Stomach (tissue), 8 donors: ENCODE measurements at regions not wholly inside any gene's neighbourhood (a gene's known extent, or its start where the extent isn't known, plus 50 kb on each side); places are given as distances from the start of the nearest gene placed in this dataset.

Experiments
- DNase-seq, 2 donors: peaks; one replicate each; pipeline versions ENCODE4 v3.0.0 to v3.0.0-alpha.2; 2013 to 2019
- H3K27ac ChIP-seq, 5 donors: fragments of 200-600 bp in 4 of 5; sonication (generic) in 4 of 5; one replicate each; pipeline ENCODE4 v1.5.1; 2013 to 2019; ENCODE audit warnings: mild to moderate bottlenecking in 1 of 5, moderate library complexity in 1 of 5
- H3K27me3 ChIP-seq, 3 donors: fragments of 200-600 bp; sonication (generic); one replicate each; pipeline ENCODE4 v1.5.1; 2017 to 2019; ENCODE audit warnings: mixed run types in 1 of 3
- H3K36me3 ChIP-seq, 4 donors: fragments of 200-600 bp; sonication (generic); 1 replicate in 3 of 4; 2 replicates in 1 of 4; pipeline ENCODE4 v1.5.1; 2016 to 2019
- H3K4me1 ChIP-seq, 4 donors: fragments of 200-600 bp; sonication (generic); one replicate each; pipeline ENCODE4 v1.5.1; 2016 to 2019
- H3K4me3 ChIP-seq, 4 donors: fragments of 200-600 bp; sonication (generic) in 3 of 4; one replicate each; pipeline ENCODE4 v1.5.1; 2016 to 2019; ENCODE audit warnings: mild to moderate bottlenecking in 1 of 4
- H3K9me3 ChIP-seq, 4 donors: fragments of 200-600 bp; sonication (generic); one replicate each; pipeline ENCODE4 v1.5.1; 2016 to 2019
- EP300 ChIP-seq: sonication (generic); formaldehyde crosslinking; IDR thresholded peaks from one replicate; pipeline ENCODE4 v1.6.1; 2017; ENCODE audit warnings: antibody characterized with exemption
- POLR2A ChIP-seq, 4 donors: fragments of 450-650 bp; IDR thresholded peaks; one replicate each; pipeline ENCODE4 v1.6.1; 2016; ENCODE audit warnings: antibody characterized with exemption in 4 of 4, control low read depth in 2 of 4, mild to moderate bottlenecking in 1 of 4, moderate library complexity in 1 of 4
- POLR2AphosphoS5 ChIP-seq, 3 donors: sonication (generic); formaldehyde crosslinking; IDR thresholded peaks; one replicate each; pipeline ENCODE4 v1.6.1; 2016; ENCODE audit warnings: antibody characterized with exemption in 3 of 3
- WGBS, 5 donors: extraction: QIAGEN DNeasy Blood & Tissue Kit in 3 of 5; methylation state at CpG; one replicate each; pipeline versions ENCODE4 v1.1.5 to v1.1.7; 2013 to 2018; 5-methylcytosine and 5-hydroxymethylcytosine counted together
- intact Hi-C: fragments of 100-400 bp; cut with DNase I; formaldehyde crosslinking; loops from one replicate; pipeline ENCODE4 v1.15.1; 2023; ENCODE audit warnings: low total_unique reads
- TF ChIP-seq, protein P1 (sequence below), 7 experiments: fragments of 450-650 bp in 4 of 7; fragments of 200-600 bp in 3 of 7; sonication (generic) in 3 of 7; IDR thresholded peaks; one replicate each; pipeline ENCODE4 v1.5.1; 2016 to 2019; ENCODE audit warnings: antibody characterized with exemption in 7 of 7, control low read depth in 2 of 7, mild to moderate bottlenecking in 1 of 7
- donor health status: healthy with polysubstance abuse.
- donor health status: Bipolar disorder and iron deficiency.
- donor health status: healthy.

- intact Hi-C loops = no loop called here
- Histone ChIP-seq H3K36me3 (no peaks in the 10 kb centered on the region), H3K27ac (no peak overlapping the region), H3K4me1 (no peaks in the 10 kb centered on the region), H3K27me3 (no peaks in the 10 kb centered on the region), H3K9me3 (peaks cover 0 to 30% (median 11%) of the 10 kb centered on the region in 4 donors), H3K4me3 (no peak overlapping the region)
- 88 to 100% (median 94%) methylated on average over 1 of the region's 1 CpG for WGBS, 5 donors
- DNase-seq = no peak
- TF ChIP-seq POLR2A (IDR thresholded peaks at IDR 0.05) = no peak
- TF ChIP-seq, protein P1, sequence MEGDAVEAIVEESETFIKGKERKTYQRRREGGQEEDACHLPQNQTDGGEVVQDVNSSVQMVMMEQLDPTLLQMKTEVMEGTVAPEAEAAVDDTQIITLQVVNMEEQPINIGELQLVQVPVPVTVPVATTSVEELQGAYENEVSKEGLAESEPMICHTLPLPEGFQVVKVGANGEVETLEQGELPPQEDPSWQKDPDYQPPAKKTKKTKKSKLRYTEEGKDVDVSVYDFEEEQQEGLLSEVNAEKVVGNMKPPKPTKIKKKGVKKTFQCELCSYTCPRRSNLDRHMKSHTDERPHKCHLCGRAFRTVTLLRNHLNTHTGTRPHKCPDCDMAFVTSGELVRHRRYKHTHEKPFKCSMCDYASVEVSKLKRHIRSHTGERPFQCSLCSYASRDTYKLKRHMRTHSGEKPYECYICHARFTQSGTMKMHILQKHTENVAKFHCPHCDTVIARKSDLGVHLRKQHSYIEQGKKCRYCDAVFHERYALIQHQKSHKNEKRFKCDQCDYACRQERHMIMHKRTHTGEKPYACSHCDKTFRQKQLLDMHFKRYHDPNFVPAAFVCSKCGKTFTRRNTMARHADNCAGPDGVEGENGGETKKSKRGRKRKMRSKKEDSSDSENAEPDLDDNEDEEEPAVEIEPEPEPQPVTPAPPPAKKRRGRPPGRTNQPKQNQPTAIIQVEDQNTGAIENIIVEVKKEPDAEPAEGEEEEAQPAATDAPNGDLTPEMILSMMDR (IDR thresholded peaks at IDR 0.05) = no peak
- TF ChIP-seq EP300 = no peak
- TF ChIP-seq POLR2AphosphoS5 (IDR thresholded peaks at IDR 0.05) = no peak
Observed at GRCh38 chr12:46503637-46504175, 131.1 kb upstream of the SLC38A2 start.

DNA sequence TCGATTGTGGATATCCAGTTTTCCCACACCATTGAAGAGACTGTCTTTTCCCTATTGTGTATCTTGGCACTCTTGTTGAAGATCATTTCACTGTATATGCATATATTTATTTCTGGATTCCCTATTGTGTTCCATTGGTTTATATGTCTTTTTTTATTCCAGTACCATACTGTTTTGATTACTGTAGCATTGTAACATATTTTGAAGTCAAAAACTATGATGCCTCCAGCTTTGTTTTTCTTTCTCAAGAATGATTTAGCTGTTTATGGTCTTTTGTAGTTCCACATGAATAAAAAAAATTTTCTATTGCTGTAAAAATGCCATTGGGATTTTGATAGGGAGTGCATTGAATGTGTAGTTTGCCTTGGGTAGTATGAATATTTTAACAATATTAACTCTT, 128.1 kb upstream of the SLC38A2 start:
- no peaks in the 10 kb centered on the region for H3K4me1 ChIP-seq
- no peaks in the 10 kb centered on the region for H3K27me3 ChIP-seq
- peaks cover 0 to 15% (median 3%) of the 10 kb centered on the region in 4 donors for H3K9me3 ChIP-seq
- whole genome bisulfite sequencing, 5 donors = 95 to 100% (median 97%) methylated on average over 1 of the region's 1 CpG
- intact Hi-C loops = no loop called here
- H3K36me3 ChIP-seq = no peaks in the 10 kb centered on the region
- H3K27ac ChIP-seq = no peak overlapping the region
- H3K4me3 ChIP-seq = no peak overlapping the region
- no peak for DNase-seq
- no peak for TF ChIP-seq POLR2AphosphoS5 (IDR thresholded peaks at IDR 0.05)
- TF ChIP-seq, protein P1 (IDR thresholded peaks at IDR 0.05) = no peak
- TF ChIP-seq POLR2A (IDR thresholded peaks at IDR 0.05) = no peak
- TF ChIP-seq EP300 = no peak

- WGBS, 5 donors = 80 to 92% (median 86%) methylated on average over 2 of the region's 2 CpGs
- no peak overlapping the region for H3K4me3 ChIP-seq
- no peak overlapping the region for H3K27ac ChIP-seq
- no peaks in the 10 kb centered on the region for H3K27me3 ChIP-seq
- peaks cover 0 to 13% (median 3%) of the 10 kb centered on the region in 4 donors for H3K9me3 ChIP-seq
- H3K36me3 ChIP-seq = no peaks in the 10 kb centered on the region
- no peak for DNase-seq
- intact Hi-C loops = no loop called here
- TF ChIP-seq POLR2A (IDR thresholded peaks at IDR 0.05) (no peak), POLR2AphosphoS5 (IDR thresholded peaks at IDR 0.05) (no peak), EP300 (no peak)
- TF ChIP-seq, protein P1 (IDR thresholded peaks at IDR 0.05) = no peak
- H3K4me1 ChIP-seq = peaks cover 0 to under 1% (median 0%) of the 10 kb centered on the region in 4 donors
Observed at GRCh38 chr12:46499901-46500300, 127.3 kb upstream of the SLC38A2 start.

- no peak for TF ChIP-seq POLR2A (IDR thresholded peaks at IDR 0.05)
- Histone ChIP-seq H3K4me3 (no peak overlapping the region), H3K4me1 (peaks cover 0 to 7% (median 3%) of the 10 kb centered on the region in 4 donors), H3K36me3 (no peaks in the 10 kb centered on the region), H3K9me3 (peaks cover 0 to 13% (median 3%) of the 10 kb centered on the region in 4 donors), H3K27ac (no peak overlapping the region), H3K27me3 (no peaks in the 10 kb centered on the region)
- DNase-seq = no peak
- WGBS, 5 donors = 92 to 96% (median 94%) methylated on average over 1 of the region's 1 CpG
- intact Hi-C loops = no loop called here
Observed at GRCh38 chr12:46499226-46499625, 126.7 kb upstream of the SLC38A2 start.

GRCh38 chr12:46497739-46498138, 125.2 kb upstream of the SLC38A2 start:
- TF ChIP-seq POLR2A (IDR thresholded peaks at IDR 0.05) (no peak), EP300 (no peak), POLR2AphosphoS5 (IDR thresholded peaks at IDR 0.05) (no peak)
- TF ChIP-seq, protein P1 (IDR thresholded peaks at IDR 0.05) = no peak
- Histone ChIP-seq H3K9me3 (peaks cover 0 to 10% (median 3%) of the 10 kb centered on the region in 4 donors), H3K27ac (no peak overlapping the region), H3K4me3 (no peak overlapping the region), H3K36me3 (no peaks in the 10 kb centered on the region), H3K27me3 (no peaks in the 10 kb centered on the region), H3K4me1 (peaks cover 0 to 22% (median 15%) of the 10 kb centered on the region in 4 donors)
- intact Hi-C loops = no loop called here
- DNase-seq = no peak
- 90 to 100% (median 98%) methylated on average over 1 of the region's 1 CpG for WGBS, 5 donors
